ENCODE measurements at regions not wholly inside any gene's neighbourhood (a gene's known extent, or its start where the extent isn't known, plus 50 kb on each side); places are given as distances from the start of the nearest gene placed in this dataset.

GRCh38 chr2:207474863-207475485, 54.8 kb upstream of the CREB1 start:
- TF ChIP-seq CTCF (IDR thresholded peaks at IDR 0.05) (peak; percentile 72 to 87 (median 80)), POLR2A (IDR thresholded peaks at IDR 0.05) (no peak)

All from uterus (tissue), 2 donors.